ENCODE measurements at regions not wholly inside any gene's neighbourhood (a gene's known extent, or its start where the extent isn't known, plus 50 kb on each side); places are given as distances from the start of the nearest gene placed in this dataset.
A peak's percentile ranks its signal among the peaks of the same experiment; 100 is the strongest.

DNA sequence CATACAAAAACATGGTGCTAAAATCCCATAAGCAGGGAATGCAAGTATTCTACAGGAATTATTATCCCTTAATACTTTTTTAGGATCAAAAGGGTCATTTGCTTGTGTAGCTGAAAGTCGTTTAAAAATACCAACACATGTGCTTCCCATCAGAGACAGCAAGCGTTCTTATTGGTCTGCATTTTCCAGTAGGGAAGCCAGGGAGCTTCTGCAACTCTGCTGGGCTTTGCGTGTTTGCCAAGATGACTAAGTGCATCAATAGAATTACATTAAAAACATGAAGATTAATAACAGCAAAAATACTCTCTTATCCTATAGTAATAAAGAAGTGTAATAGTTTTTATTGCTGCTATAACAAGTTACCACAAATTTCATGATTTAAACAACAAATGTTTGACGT, 111.2 kb downstream of the QDPR start:
- DNase-seq (no peak), ATAC-seq (no peak)
- Histone ChIP-seq H3K9me3 (no peaks in the 10 kb centered on the region), H3K4me1 (ENCODE audit: low read depth) (no peaks in the 10 kb centered on the region), H3K36me3 (ENCODE audit: low read depth) (no peaks in the 10 kb centered on the region), H3K4me3 (no peak overlapping the region)
- TF ChIP-seq, protein P1, sequence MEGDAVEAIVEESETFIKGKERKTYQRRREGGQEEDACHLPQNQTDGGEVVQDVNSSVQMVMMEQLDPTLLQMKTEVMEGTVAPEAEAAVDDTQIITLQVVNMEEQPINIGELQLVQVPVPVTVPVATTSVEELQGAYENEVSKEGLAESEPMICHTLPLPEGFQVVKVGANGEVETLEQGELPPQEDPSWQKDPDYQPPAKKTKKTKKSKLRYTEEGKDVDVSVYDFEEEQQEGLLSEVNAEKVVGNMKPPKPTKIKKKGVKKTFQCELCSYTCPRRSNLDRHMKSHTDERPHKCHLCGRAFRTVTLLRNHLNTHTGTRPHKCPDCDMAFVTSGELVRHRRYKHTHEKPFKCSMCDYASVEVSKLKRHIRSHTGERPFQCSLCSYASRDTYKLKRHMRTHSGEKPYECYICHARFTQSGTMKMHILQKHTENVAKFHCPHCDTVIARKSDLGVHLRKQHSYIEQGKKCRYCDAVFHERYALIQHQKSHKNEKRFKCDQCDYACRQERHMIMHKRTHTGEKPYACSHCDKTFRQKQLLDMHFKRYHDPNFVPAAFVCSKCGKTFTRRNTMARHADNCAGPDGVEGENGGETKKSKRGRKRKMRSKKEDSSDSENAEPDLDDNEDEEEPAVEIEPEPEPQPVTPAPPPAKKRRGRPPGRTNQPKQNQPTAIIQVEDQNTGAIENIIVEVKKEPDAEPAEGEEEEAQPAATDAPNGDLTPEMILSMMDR (IDR thresholded peaks at IDR 0.05), result no peak
- intact Hi-C loops (cut with DNase I, micrococcal nuclease), result no loop called here

- H3K4me3 ChIP-seq, result no peak overlapping the region
- intact Hi-C loops (cut with DNase I, micrococcal nuclease), result no loop called here
- H3K4me1 ChIP-seq (ENCODE audit: low read depth), result no peaks in the 10 kb centered on the region
- TF ChIP-seq, protein P1 (IDR thresholded peaks at IDR 0.05), result no peak
- no peaks in the 10 kb centered on the region for H3K36me3 ChIP-seq (ENCODE audit: low read depth)
- no peaks in the 10 kb centered on the region for H3K9me3 ChIP-seq
- ATAC-seq (no peak), DNase-seq (no peak)
These were observed 113.1 kb downstream of the QDPR start for GRCh38 chr4:17398805-17399204.

DNA sequence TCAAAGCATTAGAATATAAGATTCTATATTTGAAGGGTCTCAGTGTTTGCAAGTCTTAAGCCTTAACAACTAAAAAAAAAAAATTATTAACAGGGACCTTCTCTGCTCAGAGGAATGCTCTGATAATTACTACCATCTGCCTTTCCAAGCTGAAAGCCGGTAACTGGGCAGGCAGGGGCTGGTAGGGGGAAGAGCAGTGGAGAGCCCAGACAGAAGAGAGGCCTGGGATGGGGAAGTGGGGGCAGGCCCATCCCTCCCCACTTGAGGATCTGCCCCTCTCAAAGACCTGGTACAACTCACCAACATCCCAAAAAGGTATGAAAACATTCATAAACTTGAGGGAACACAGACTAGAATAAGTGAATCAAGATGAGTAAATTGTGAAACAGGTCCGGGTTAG, 113.9 kb downstream of the QDPR start:
- no peak overlapping the region for H3K4me3 ChIP-seq
- H3K9me3 ChIP-seq, result no peaks in the 10 kb centered on the region
- no peak for ATAC-seq
- H3K36me3 ChIP-seq (ENCODE audit: low read depth), result no peaks in the 10 kb centered on the region
- H3K4me1 ChIP-seq (ENCODE audit: low read depth), result no peaks in the 10 kb centered on the region
- intact Hi-C loops (cut with DNase I, micrococcal nuclease), result no loop called here
- DNase-seq, result no peak
- TF ChIP-seq, protein P1 (IDR thresholded peaks at IDR 0.05), result no peak

GRCh38 chr4:17397611-17398010, 114.3 kb downstream of the QDPR start:
- TF ChIP-seq, protein P1 (IDR thresholded peaks at IDR 0.05), result no peak
- DNase-seq (no peak), ATAC-seq (no peak)
- intact Hi-C loops (cut with DNase I, micrococcal nuclease), result no loop called here
- Histone ChIP-seq H3K36me3 (ENCODE audit: low read depth) (no peaks in the 10 kb centered on the region), H3K4me1 (ENCODE audit: low read depth) (no peaks in the 10 kb centered on the region), H3K9me3 (no peaks in the 10 kb centered on the region), H3K4me3 (no peak overlapping the region)

DNA sequence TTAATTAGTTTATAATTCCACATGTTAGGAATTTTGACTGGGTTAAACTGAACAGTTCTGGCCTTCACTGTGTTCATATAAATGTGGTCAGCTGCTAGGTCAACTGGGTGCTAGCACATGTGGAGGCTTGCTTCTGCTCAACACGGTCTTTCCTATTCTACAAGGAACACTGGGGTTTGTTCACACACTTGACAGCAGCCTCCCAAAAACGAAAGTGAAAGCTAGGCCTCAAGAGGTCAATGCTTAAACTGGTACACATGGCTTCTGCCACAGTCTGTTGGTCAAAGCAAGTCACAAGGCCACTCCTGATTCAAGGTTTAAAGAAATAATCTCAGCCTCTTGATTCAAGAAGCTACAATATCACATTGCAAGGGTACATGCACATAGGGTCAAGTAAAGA, 126.5 kb downstream of the QDPR start:
- ATAC-seq, result peak; percentile 52
- intact Hi-C loops (cut with DNase I, micrococcal nuclease), result no loop called here
- TF ChIP-seq, protein P1 (IDR thresholded peaks at IDR 0.05), result no peak
- no peaks in the 10 kb centered on the region for H3K4me1 ChIP-seq (ENCODE audit: low read depth)
- peak in 1 of 3 donors; percentile 14 for DNase-seq
- no peaks in the 10 kb centered on the region for H3K9me3 ChIP-seq
- H3K36me3 ChIP-seq (ENCODE audit: low read depth), result no peaks in the 10 kb centered on the region
- H3K4me3 ChIP-seq, result no peak overlapping the region

DNA sequence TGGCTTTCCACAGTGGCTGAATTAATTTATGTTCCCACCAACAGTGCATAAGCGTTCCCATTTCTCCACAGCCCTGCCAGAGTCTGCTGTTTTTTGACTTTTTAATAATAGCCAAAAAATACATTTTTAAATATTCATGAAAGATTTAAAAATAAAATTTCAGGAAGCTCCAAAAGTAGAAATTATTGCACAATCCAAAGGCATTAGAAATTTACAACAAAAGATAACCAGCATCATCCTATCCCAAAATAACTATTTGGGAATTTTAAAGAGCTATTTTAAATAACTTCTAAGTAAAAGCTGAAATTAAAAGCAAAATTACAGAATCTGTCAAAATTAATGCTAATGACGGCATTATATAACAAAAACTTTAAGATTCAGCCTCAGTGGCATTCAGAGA, 131.5 kb downstream of the QDPR start:
- TF ChIP-seq, protein P1 (IDR thresholded peaks at IDR 0.05), result no peak
- H3K4me3 ChIP-seq, result no peak overlapping the region
- intact Hi-C loops (cut with DNase I, micrococcal nuclease), result no loop called here
- H3K9me3 ChIP-seq, result no peaks in the 10 kb centered on the region
- ATAC-seq, result no peak
- no peaks in the 10 kb centered on the region for H3K36me3 ChIP-seq (ENCODE audit: low read depth)
- no peak for DNase-seq
- H3K4me1 ChIP-seq (ENCODE audit: low read depth), result no peaks in the 10 kb centered on the region

Measured in mucosa of descending colon (tissue), 3 donors.